ENCODE measurements at regions not wholly inside any gene's neighbourhood (a gene's known extent, or its start where the extent isn't known, plus 50 kb on each side); places are given as distances from the start of the nearest gene placed in this dataset.

- no peak for ATAC-seq (ENCODE audit: low read depth)
- dilution Hi-C loops (cut with HindIII; ENCODE audit: low sequenced_read_pairs, unreplicated experiment) (no loop called here), intact Hi-C loops (cut with micrococcal nuclease) (no loop called here), in situ Hi-C loops (cut with MboI; ENCODE audit: low sequenced_read_pairs) (no loop called here)
- no peak overlapping the region for H2AFZ ChIP-seq (replicated peaks; ENCODE audit: low read length, poor library complexity)
- no peak overlapping the region for H2BK5ac ChIP-seq (ENCODE audit: low read depth, low read length, poor library complexity, severe bottlenecking)
- no peaks in the 10 kb centered on the region for H3K9me1 ChIP-seq (ENCODE audit: insufficient read depth, low read length)
- H3K4me1 ChIP-seq (ENCODE audit: control insufficient read depth, insufficient read depth, low read length) = no peaks in the 10 kb centered on the region
- no TSS peak for BruUV-seq (replicated peaks)
- no peak overlapping the region for H3K9ac ChIP-seq (ENCODE audit: low read depth, low read length)
- H2BK120ac ChIP-seq (ENCODE audit: low read depth, low read length) = no peak overlapping the region
- H3K27ac ChIP-seq (ENCODE audit: insufficient read depth, low read length) = no peak overlapping the region
- H2BK20ac ChIP-seq (ENCODE audit: low read depth, low read length) = no peak overlapping the region
- H3K23ac ChIP-seq (ENCODE audit: low read depth, low read length) = no peak overlapping the region
- H3K14ac ChIP-seq (replicated peaks; ENCODE audit: low read depth, low read length) = no peak overlapping the region
- no peak overlapping the region for H4K8ac ChIP-seq (ENCODE audit: low read depth in 2 of 2, low read length in 2 of 2)
- CTCF ChIA-PET = no interaction called here
- H4K20me1 ChIP-seq (ENCODE audit: insufficient read depth, low read length) = no peaks in the 10 kb centered on the region
- H3K36me3 ChIP-seq (ENCODE audit: control insufficient read depth, insufficient read depth, low read length) = no peaks in the 10 kb centered on the region
- no peak overlapping the region for H3K18ac ChIP-seq (ENCODE audit: low read depth, low read length)
- no peak overlapping the region for H2BK15ac ChIP-seq (ENCODE audit: low read depth, low read length)
- H4K91ac ChIP-seq (ENCODE audit: insufficient read depth, low read depth, low read length) = no peak overlapping the region
- no peak overlapping the region for H2AK9ac ChIP-seq (replicated peaks; ENCODE audit: low read depth, low read length, poor library complexity)
- WGBS, 2 experiments (ENCODE audit: extremely low coverage in 2 of 2, insufficient read length in 1 of 2) = no CpG with 5 or more reads among the region's 3 CpGs
- H3K4me2 ChIP-seq (ENCODE audit: low read depth, low read length) = no peak overlapping the region
- no peak overlapping the region for H3K4ac ChIP-seq (ENCODE audit: low read depth, low read length)
- POLR2A ChIA-PET (ENCODE audit: unreplicated experiment) = no interaction called here
- H3K56ac ChIP-seq (ENCODE audit: extremely low read depth, insufficient read depth, low read length) = no peak overlapping the region
- DNase-seq = no peak
- no peak overlapping the region for H3K4me3 ChIP-seq (ENCODE audit: insufficient read depth, low read depth, low read length)
- H4K5ac ChIP-seq (ENCODE audit: low read depth, low read length) = no peak overlapping the region
- TF ChIP-seq CEBPB (IDR thresholded peaks at IDR 0.05; ENCODE audit: low read depth, low read length) (no peak), RCOR1 (IDR thresholded peaks at IDR 0.05; ENCODE audit: insufficient replicate concordance, low read length) (no peak), CTCF (conservative IDR thresholded peaks at IDR 0.05; ENCODE audit: low read depth, low read length) (no peak), MAZ (IDR thresholded peaks at IDR 0.05; ENCODE audit: borderline replicate concordance, low read depth, low read length) (no peak), BHLHE40 (IDR thresholded peaks at IDR 0.05; ENCODE audit: low read depth, low read length) (no peak)
- H3K9me3 ChIP-seq (ENCODE audit: control insufficient read depth, insufficient read depth, low read length) = peaks cover 3% of the 10 kb centered on the region
- H3K79me1 ChIP-seq (ENCODE audit: low read depth in 1 of 2, low read length in 2 of 2) = no peaks in the 10 kb centered on the region
- H3K27me3 ChIP-seq (ENCODE audit: control insufficient read depth, insufficient read depth, low read length) = no peaks in the 10 kb centered on the region
- H2AK5ac ChIP-seq (ENCODE audit: low read depth, low read length) = no peak overlapping the region
These were observed 523.0 kb upstream of the PTPRD start for GRCh38 chr9:11135851-11136250.

Data from IMR-90 (cell line).